ENCODE measurements at regions not wholly inside any gene's neighbourhood (a gene's known extent, or its start where the extent isn't known, plus 50 kb on each side); places are given as distances from the start of the nearest gene placed in this dataset.
"Not testable (repeated sequence)": the region's sequence is repeated elsewhere in the genome, so short reads cannot be mapped to it uniquely, and the experiment has no call there.

GRCh38 chr19:56976995-56977906 is 136.7 kb upstream of the PEG3 start:
- DNase-seq (ENCODE audit: low read depth in 2 of 3, low spot score in 2 of 3) = no peak

- no peak for DNase-seq (ENCODE audit: low read depth in 2 of 3, low spot score in 2 of 3)
These were observed 137.6 kb upstream of the PEG3 start for GRCh38 chr19:56978023-56978565.

DNA sequence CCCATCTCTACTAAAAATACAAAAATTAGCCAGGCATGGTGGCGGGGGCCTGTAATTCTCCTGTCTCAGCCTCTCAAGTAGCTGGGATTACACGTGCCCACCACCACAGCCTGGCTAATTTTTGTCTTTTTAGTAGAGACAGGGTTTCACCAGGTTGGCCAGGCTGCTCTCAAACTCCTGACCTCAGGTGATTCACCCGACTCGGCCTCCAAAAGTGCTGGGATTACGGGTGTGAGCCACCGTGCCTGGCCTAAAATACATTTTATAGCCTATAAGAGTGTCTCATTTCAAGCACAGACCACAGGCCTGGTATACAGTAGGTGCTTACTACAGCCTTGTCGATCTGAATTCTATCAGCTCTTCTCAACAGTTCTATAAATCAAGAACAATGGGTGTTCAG is 139.5 kb upstream of the USP29 start:
- DNase-seq (ENCODE audit: low read depth in 2 of 3, low spot score in 2 of 3) = not testable (repeated sequence)

GRCh38 chr19:56980906-56981305 is 138.9 kb upstream of the USP29 start:
- no peak for DNase-seq (ENCODE audit: low read depth in 2 of 3, low spot score in 2 of 3)

DNA sequence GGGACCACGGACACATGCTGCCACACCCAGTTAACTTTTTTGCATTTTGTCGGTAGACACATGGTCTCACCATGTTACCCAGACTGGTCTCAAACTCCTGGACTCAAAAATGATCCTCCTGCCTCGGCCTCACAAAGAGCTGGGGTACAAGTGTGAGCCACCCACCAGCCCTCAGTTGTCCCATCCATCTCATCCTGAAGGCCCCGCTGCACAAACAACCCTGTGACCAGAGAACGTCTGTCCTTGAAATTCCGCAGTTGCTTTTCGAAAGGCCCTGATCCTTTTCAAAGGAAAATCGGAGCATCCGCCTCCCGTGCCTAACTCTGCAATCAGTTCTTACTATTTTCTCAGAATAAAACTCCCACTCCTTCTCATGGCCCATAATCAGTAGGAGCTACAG is 138.3 kb upstream of the USP29 start:
- DNase-seq (ENCODE audit: low read depth in 2 of 3, low spot score in 2 of 3) = not testable (repeated sequence)

DNA sequence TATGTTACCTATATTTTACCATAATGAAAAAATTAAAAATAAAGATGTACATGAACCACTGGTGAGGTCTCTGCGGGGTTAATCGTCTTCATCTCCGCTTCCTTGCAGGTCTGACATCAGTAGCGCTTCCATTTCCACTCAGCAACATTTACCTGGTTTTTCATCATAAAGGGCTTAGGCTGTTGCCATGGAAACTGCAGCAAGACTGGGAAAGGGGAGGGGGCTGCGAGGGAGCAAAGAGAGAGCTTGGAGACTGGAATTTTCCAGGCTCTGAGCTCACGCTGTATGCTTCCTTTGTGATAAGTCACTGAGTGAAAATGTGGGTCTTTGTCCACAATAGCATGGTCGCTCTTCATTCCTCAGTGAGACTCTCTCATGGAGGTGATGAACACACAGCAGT is 136.6 kb upstream of the USP29 start:
- no peak for DNase-seq (ENCODE audit: low read depth in 2 of 3, low spot score in 2 of 3)

GRCh38 chr19:56983804-56984203 is 136.0 kb upstream of the USP29 start:
- DNase-seq (ENCODE audit: low read depth in 2 of 3, low spot score in 2 of 3) = no peak

DNA sequence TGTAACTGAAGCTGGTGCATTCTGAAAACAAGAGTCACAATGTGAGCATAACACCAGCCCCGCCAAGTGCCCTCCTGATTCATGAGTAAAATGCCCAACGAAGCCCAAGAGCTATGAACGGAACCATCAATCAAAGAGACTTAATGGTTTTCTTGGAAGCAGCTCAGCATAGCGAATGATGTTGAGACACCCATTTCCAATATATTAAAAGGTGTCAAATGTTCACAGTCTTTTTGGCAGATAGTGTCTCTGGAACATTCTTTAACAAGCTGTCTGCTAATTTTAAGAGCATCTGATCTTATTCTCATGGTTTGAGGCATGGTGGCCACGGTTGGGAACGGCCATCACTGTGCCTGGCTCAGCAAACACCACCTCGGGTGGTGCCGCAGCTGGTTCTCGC is 133.4 kb upstream of the USP29 start:
- DNase-seq (ENCODE audit: low read depth in 2 of 3, low spot score in 2 of 3) = no peak

GRCh38 chr19:56987184-56987583 is 132.6 kb upstream of the USP29 start:
- DNase-seq (ENCODE audit: low read depth in 2 of 3, low spot score in 2 of 3) = no peak

DNA sequence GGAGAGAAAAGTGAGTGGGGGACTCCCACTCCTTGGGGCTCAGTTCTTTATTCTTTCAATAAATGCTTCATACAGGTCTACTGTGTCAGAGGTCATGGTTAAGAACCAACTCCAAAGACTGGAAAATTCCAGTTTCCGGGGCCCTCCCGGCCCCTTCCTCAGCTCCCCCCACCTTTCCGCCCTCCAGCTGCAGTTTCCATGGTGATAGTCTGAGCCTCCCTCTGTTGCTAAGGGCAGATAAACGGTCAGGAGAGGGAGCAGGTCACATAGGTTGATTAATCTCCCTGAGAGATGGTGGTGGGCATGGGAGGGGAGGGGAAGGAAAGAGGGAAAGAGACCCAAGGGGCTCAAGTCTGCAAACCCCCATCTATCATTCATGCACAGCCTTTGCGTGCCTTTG is 131.5 kb upstream of the USP29 start:
- DNase-seq (ENCODE audit: low read depth in 2 of 3, low spot score in 2 of 3) = no peak

DNA sequence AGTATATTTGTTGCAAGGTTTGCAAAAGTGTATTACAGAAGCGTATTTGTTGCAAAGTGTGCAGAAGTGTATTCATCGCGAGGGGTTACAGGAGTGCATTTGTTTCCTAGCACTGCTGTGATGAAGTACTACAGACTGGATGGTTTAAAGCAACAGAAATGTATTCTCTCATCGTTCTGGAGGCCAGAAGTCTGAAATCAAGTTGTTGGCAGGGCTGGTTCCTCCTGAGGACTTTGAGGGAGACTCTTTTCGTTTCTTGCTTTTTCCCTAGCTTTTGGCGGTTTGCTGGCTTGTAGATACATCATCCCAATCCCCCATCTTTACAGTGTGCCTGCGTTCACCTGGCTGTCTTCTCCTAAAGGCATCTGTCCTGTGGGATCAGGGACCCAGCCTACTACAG is 127.9 kb upstream of the USP29 start:
- DNase-seq (ENCODE audit: low read depth in 2 of 3, low spot score in 2 of 3) = no peak

GRCh38 chr19:56993851-56994250 is 125.9 kb upstream of the USP29 start:
- no peak for DNase-seq (ENCODE audit: low read depth in 2 of 3, low spot score in 2 of 3)

DNA sequence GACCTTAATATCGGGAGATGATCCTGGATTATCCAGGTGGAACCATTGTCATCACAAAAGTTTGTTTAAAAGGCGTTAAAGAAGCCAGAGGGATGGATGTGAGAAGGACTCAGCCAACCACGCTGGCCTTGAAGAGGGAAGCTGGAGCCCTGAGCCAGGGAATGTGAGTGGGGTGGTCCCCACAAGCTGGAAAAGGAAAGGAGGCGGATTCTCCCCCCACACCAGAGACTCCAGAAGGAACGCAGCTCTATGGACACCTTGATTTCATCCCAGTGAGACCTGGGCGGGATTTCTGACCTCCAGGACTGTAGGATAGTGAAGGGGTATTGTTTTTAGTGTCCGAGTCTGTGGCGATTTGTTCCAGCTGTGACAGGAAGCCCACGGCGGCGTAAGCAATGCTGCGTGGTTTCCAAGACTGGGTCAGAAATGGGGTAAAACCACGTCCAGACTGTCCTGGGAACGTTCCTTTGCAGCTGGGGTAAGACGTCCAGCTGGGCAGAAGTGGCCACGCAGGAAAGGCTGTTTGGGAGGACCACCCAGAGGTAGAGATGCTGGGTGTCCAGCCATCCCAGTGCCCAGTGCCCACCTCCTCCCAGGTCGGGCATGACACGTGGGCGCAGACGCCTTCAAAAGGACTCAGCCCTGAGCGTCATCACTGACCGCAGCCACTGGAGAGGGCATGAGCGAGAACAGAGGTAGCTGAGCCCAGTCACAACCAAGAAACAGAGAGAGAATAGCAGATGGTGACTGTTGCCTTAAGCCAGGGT is 125.4 kb upstream of the USP29 start:
- DNase-seq (ENCODE audit: low read depth in 2 of 3, low spot score in 2 of 3) = no peak

DNA sequence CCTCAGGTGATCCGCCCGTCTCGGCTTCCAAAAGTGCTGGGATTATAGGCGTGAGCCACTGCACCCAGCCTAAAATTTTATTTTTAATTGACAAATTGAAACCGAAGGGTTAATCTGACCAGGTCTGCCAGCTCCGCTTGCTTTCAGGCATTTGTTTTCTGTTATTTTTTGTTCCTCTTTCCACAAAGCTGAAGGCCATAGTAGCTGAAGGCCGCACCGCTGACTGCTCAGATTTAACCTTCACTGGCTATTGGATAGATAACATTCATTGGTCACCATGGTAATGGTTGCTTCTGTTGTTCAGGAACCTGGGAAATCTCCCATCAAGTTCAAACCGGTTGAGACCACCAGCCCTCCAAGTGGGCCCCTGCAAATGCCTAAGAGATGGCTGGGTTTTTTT is 124.5 kb upstream of the USP29 start:
- no peak for DNase-seq (ENCODE audit: low read depth in 2 of 3, low spot score in 2 of 3)

DNA sequence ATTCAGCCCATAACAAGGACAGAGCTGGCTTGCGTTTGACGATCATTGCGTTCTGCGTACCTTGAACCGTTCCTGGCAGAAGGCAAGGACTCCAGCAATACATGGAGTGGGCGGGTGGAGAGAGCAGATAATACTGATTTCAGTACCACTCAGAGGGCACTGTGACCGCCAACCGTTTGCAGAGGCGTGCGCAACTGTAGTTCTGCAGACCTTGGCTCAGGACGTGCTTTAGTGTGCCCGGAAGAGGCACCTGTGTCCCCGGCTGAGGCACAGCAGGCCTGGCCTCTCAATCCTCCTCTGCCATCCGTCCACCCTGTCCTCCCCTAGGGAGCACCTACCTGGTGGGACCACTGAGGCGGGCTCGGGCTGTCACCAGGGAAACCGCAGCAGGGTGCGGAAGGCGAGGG is 117.6 kb upstream of the USP29 start:
- DNase-seq (ENCODE audit: low read depth in 2 of 3, low spot score in 2 of 3) = no peak

DNA sequence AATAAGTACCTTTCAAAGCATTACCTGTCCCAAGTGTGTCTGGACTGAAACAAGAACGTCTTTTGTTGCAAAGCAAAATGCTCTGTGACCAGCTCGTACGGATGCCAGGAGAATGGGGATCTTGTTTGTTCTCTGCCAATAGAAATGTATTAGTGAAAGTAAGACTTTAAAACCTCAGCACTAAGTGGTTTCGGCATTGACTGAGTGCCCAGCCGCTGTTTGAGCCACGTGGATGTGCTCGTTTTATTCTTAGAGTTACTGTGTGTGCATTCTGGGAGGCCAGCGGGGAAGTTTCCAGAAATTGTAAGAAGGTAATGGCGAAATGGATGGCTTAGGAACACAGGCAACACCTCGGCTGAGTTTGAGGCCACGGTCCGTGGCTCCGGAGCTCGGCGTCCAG is 117.1 kb upstream of the USP29 start:
- no peak for DNase-seq (ENCODE audit: low read depth in 2 of 3, low spot score in 2 of 3)

DNA sequence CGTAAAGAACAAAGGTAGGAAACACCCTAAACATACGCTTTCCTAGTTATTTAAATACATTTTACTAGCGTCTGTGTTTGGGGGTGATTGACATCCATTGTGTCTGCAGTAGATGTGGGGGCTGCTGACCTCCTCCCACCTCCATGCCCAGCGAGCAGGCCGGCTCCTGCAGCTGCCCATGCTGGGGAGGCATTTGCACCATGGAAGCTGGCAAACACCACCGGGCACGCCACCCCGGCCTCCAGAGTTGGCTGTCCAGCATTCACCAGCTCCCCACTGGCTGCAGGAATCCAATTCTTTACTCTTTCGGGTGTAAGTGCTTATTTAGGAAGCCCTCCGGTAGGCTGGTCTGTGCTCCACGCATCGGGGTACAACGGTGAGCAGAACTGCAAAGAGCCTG is 115.4 kb upstream of the USP29 start:
- DNase-seq (ENCODE audit: low read depth in 2 of 3, low spot score in 2 of 3) = no peak

GRCh38 chr19:57008432-57008831 is 111.4 kb upstream of the USP29 start:
- no peak for DNase-seq (ENCODE audit: low read depth in 2 of 3, low spot score in 2 of 3)

DNA sequence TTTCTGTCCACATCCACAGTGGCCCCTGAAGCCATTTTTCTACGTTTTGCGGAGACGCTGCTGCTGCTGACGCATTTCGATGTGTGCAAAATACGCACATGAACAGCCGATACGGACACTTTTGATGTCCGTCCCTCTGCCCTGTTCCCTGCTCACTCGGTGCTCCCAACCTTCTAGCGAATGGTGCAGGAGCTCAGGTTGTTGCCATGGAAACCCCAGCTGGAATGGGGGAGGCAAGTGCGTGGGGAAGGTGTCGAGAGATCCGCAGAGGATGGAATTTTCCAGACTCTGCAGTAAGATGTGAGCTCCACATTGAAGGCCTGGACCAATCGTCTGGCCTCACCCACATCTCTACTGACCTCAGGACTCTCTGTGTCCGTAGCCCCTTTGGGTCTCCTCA is 109.2 kb upstream of the USP29 start:
- no peak for DNase-seq (ENCODE audit: low read depth in 2 of 3, low spot score in 2 of 3)

DNA sequence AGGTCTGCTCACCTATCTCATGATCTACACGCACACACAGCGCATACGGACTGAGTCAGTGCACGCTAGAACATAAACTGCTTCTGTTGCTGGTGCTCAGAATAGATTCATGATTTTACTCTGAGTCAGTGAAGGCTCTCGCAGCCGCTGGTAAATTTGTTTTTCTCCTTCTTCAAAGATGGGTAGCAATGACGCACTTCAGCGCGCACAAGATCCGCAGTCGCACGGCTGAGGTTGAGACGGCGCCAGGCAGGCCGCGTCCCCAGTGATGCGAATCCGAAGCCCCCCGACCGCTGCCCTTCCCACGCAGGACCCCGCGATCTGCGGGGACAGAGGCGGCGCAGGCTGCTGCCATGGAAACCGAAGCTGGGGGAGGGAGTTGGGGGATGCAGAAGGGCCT is 103.7 kb upstream of the USP29 start:
- DNase-seq (ENCODE audit: low read depth in 2 of 3, low spot score in 2 of 3) = no peak

- DNase-seq (ENCODE audit: low read depth in 2 of 3, low spot score in 2 of 3) = no peak
These were observed 103.3 kb upstream of the USP29 start for GRCh38 chr19:57016491-57016890.

GRCh38 chr19:57025491-57025890 is 94.3 kb upstream of the USP29 start:
- DNase-seq (ENCODE audit: low read depth in 2 of 3, low spot score in 2 of 3) = no peak
